ENCODE measurements at regions not wholly inside any gene's neighbourhood (a gene's known extent, or its start where the extent isn't known, plus 50 kb on each side); places are given as distances from the start of the nearest gene placed in this dataset.
"Not testable (repeated sequence)": the region's sequence is repeated elsewhere in the genome, so short reads cannot be mapped to it uniquely, and the experiment has no call there.

- DNase-seq (ENCODE audit: low read depth) = not testable (repeated sequence)
These were observed 206.4 kb upstream of the PRKX start for GRCh38 chrX:3919668-3920423.

- not testable (repeated sequence) for DNase-seq (ENCODE audit: low read depth)
These were observed 201.4 kb upstream of the PRKX start for GRCh38 chrX:3914813-3915212.

GRCh38 chrX:3914059-3914458 lies 200.6 kb upstream of the PRKX start:
- DNase-seq (ENCODE audit: low read depth) = not testable (repeated sequence)

DNA sequence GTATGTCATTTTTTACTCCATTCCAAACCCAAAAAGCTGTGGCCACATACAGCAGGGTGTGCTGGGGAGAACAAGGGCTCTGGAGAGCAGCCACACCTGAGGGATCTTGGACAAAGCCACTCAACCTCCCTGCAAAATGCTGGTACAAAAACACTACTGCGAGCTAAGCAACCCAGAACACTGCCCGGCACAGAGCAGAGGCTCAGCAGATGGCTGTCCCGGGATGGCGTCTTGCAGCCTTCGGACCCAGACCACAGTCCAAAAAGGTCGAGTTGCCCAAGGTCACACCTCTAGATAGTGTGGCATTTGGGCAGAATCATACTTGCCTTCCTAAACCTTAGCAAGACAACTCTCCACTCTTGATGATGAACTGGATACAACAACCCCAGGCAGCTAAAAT lies 197.6 kb upstream of the PRKX start:
- not testable (repeated sequence) for DNase-seq (ENCODE audit: low read depth)

GRCh38 chrX:3910611-3911010 lies 197.2 kb upstream of the PRKX start:
- DNase-seq (ENCODE audit: low read depth) = not testable (repeated sequence)

GRCh38 chrX:3905522-3906258 lies 192.2 kb upstream of the PRKX start:
- DNase-seq (ENCODE audit: low read depth) = not testable (repeated sequence)

DNA sequence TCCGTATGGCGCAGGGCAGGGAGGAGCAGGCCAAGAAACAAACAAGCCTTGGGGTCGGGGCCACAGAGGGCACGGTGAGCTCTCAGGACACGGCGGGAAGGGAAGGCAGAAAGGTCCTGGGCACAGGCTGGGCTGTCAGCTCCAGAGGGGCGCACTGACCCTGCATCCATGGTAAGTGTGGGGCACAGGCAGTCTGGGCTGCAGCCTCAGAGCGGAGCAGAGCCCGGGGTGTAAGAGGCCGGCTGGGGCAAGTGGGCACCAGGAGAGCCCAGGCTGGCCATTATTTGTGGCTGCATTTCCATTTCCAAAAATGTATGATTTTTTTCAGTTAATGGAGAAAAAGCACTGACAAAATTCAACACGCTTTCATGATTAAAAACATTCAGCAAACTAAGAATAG lies 188.8 kb upstream of the PRKX start:
- DNase-seq (ENCODE audit: low read depth) = not testable (repeated sequence)

- DNase-seq (ENCODE audit: low read depth) = not testable (repeated sequence)
These were observed 183.3 kb upstream of the PRKX start for GRCh38 chrX:3896755-3897154.

DNA sequence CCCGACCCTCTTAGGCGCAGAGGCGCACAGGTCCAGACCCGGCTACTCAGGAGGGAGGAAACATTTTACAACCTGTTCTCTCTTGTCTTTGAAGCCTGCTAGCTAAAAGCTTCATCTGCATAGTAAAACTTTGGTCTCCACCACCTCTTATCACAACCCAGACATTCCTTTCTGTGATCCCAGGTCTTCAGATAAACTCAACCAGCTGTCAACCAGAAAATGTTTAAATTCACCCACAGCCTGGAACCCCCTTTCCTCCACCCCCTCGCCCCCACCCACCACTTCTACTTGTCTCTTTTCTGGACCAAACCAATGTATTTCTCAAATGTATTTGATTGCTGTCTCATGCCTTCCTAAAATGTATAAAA lies 169.1 kb upstream of the PRKX start:
- DNase-seq (ENCODE audit: low read depth) = not testable (repeated sequence)

DNA sequence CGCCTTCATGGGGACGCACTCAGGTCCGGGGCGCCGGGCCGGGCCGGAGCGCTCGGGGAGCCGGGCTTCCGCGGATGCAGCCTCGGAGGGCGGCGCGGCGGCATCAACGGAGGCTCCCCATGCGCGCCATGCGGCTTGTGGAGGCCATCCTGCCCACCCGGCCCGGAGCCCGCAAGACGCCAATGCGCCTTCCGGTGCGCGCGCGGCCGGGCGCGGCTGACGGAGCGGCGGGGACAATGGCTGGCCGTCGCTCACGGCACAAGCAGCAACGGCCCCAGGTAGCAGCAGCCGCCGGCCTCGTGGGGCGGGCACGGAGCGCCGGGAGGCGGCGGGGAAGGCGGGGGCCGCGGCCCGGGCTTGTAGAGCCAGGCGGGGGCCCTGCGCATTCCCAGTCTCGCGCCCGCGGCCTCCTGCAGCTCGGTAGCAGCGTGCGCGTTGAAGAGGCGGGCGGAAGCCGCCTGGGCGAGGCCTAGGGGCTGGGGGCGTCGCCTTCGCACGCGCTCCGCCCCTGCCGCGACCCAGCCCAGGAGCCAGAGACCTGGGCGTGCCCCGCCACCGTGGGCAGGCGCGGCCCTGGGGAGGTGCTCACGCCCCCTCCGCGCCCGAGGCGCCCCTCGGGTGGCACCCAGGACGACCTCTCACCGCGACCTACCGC lies 168.6 kb upstream of the PRKX start:
- DNase-seq (ENCODE audit: low read depth) = not testable (repeated sequence)

DNA sequence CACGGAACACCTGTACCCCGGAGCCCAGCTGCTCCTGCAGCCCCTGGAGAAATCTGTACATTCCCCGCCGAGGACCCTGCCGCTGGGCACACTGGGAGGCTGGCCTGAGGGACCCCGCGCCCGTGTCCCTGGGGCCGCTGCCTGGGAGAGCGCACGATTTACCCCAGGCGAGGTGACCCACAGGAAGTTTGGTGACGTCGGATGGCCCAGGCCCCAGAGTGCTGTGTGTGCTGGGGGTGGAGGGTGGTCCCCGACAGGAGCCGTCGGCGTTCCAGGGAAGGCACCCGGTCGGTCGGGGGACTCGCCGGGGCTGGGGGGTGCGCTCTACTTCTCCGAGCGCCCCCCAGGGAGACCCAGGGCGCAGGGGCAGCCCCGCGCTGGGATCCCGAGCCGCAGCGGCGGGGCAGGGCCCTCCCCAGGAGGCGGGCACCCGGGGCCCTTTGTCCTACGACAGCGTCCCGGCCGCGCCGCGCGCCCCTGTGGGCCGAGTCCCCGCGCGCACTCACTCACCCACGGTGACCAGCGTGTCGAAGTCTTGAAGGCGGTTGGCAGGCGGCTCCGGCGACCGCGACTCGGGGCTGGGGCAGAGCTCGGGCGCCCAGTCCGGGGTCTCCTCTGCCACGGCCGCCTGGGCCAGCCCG lies 167.9 kb upstream of the PRKX start:
- not testable (repeated sequence) for DNase-seq (ENCODE audit: low read depth)

DNA sequence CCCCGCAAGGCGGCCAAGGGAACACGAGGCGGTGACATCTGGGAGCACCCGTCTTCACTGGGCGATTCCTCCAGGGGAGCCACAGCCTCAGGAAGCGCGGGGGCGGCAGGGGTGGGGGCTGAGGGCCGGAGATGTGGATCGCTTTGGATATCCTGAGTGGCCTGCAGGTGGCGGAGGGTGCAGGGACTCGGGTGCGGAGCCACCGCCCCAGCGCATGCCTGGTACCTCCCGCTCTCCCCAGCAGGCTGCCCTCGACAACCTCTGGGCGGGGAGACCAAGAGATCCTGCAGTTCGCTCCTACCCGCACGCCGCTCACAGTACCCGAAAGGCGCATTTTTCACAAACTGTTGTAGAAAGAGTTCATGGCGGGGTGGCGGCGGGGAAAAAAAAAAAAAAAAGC lies 162.9 kb upstream of the PRKX start:
- not testable (repeated sequence) for DNase-seq (ENCODE audit: low read depth)

- not testable (repeated sequence) for DNase-seq (ENCODE audit: low read depth)
These were observed 162.2 kb upstream of the PRKX start for GRCh38 chrX:3875638-3876037.

GRCh38 chrX:3872226-3872879 lies 158.9 kb upstream of the PRKX start:
- not testable (repeated sequence) for DNase-seq (ENCODE audit: low read depth)

- DNase-seq (ENCODE audit: low read depth) = not testable (repeated sequence)
These were observed 153.8 kb upstream of the PRKX start for GRCh38 chrX:3867067-3867831.

DNA sequence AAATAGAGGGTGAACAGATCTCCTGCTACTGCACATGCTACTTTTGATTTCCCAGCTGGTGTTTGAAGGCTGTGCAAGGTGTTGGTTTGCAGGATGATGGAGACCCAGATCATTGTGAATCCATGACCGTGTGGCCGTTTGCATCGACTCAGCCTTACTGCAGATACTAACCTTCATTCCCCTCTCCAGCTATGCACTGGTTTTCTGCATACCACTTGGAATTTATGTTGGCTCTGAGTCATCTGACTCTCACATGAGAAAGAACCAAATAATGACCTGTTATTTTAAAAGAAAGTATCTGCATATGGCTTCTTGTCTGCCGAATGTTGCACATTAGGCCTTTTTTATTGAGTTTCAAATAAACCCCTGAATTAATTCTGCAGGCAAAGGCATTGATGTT lies 144.9 kb upstream of the PRKX start:
- DNase-seq (ENCODE audit: low read depth) = not testable (repeated sequence)

DNA sequence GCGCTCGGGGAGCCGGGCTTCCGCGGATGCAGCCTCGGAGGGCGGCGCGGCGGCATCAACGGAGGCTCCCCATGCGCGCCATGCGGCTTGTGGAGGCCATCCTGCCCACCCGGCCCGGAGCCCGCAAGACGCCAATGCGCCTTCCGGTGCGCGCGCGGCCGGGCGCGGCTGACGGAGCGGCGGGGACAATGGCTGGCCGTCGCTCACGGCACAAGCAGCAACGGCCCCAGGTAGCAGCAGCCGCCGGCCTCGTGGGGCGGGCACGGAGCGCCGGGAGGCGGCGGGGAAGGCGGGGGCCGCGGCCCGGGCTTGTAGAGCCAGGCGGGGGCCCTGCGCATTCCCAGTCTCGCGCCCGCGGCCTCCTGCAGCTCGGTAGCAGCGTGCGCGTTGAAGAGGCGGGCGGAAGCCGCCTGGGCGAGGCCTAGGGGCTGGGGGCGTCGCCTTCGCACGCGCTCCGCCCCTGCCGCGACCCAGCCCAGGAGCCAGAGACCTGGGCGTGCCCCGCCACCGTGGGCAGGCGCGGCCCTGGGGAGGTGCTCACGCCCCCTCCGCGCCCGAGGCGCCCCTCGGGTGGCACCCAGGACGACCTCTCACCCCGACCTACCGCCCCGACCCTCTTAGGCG lies 130.2 kb upstream of the PRKX start:
- not testable (repeated sequence) for DNase-seq (ENCODE audit: low read depth)

- DNase-seq (ENCODE audit: low read depth) = peak; percentile 1
These were observed 129.5 kb upstream of the PRKX start for GRCh38 chrX:3842822-3843521.

GRCh38 chrX:3838754-3839153 lies 125.3 kb upstream of the PRKX start:
- DNase-seq (ENCODE audit: low read depth) = not testable (repeated sequence)

Data from activated T-cell treated with anti-CD3 and anti-CD28 coated beads for 24 hours (primary cell).